ENCODE measurements at regions not wholly inside any gene's neighbourhood (a gene's known extent, or its start where the extent isn't known, plus 50 kb on each side); places are given as distances from the start of the nearest gene placed in this dataset.

DNA sequence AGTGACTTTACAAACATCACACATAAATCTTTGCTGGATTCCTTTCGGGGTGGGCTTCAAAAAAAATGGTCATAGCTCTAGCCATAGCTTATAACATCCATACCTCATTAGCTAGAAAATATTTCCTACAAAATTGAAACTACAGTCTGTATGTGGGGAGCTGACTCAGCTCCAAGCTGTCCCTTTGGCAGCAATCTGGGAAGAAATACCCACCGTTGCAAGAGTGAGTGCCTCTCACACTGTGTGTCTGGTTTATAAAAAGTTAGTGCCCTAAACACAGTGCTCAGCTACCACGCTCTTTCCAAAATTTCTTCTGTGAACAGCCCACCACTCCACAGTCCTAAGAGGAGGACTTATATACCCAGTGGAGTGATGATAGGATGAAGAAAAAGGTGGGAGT is 170.1 kb downstream of the RBM43 start:
- no peak for DNase-seq (ENCODE audit: low read depth, low spot score)
- H3K27ac ChIP-seq: no peak overlapping the region

DNA sequence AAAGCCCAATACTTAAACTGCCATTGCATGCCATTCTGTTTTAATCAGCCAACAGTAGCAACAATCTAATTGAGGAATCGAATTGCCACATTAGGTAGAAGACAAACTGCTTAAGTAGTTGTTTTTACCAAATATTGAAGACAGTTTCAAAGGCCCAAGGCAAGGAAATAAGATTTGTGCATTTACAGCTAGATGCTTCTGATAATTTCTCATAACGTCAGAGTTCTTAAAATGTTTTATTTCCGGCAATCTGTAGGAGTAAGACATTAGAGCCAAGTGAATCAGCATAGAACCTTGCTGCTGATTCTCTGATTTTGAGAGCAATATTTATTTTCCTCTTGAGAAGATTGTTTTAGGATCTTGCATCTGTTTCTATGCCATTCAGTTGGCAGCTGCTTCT is 174.3 kb downstream of the RBM43 start:
- no peak for DNase-seq (ENCODE audit: low read depth, low spot score)
- no peak overlapping the region for H3K27ac ChIP-seq

DNA sequence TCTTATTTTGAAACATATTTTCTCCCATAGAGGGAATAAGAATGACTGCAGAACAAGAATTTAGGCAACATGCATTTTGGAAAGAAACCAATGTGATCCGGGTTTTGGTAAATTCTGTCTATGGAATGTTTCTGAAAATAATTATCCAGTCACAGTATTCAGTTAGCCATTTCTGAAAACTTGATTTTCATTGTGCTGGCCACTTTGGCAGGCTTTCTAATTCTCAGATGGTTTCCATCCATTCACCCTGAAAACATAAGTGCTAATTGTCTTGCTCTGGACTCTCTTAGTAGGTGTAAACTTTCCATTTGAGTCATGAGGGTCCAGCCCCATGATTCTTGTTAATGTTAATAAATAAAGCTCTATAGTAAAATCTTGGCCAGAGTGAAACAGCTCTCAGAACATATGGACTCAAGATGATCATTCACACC is 176.5 kb downstream of the RBM43 start:
- H3K27ac ChIP-seq: no peak overlapping the region
- DNase-seq (ENCODE audit: low read depth, low spot score): no peak

DNA sequence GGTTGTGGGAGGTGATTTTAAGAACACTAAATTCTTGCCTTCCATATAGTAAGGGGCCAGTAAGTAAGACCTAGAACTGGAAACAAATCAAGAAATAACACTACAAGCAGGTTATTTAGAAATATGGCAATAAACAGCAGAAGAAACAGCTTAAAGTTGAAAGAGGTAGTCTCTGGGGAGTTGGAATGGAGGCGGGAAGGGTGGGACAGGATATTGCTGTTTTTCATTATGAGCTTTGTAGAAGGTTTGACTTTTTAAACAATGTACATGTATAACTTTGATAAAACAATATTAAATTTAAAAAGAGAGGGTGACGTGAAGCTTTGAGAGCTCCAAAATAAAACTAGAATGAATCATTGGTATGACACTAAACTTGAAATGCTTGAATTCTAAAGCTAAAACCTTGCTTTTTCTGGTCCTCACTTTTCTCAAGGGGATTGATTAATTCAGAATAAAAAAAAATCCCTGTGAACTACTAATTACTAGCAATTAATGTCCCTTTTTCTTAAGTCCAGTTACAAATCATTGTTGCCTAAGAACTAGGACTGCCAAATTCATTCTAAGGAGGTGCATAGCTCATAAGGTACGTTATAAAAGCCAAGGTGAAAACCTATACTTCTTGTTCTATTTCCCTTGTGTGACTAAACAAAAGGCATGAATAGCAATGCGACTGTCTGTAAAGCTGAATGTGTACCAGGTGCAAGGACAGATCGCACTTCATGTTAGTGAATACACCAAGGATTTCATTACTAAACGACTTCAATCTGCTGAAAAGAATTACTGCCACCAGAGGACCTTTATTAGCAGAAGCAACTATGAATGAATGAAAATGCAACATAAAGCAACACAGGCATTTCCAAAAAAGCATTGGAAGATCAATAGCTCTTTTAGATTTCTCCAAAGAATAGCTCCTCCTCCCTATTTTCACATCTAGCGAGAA is 177.5 kb downstream of the RBM43 start:
- DNase-seq (ENCODE audit: low read depth, low spot score): no peak
- no peak overlapping the region for H3K27ac ChIP-seq

DNA sequence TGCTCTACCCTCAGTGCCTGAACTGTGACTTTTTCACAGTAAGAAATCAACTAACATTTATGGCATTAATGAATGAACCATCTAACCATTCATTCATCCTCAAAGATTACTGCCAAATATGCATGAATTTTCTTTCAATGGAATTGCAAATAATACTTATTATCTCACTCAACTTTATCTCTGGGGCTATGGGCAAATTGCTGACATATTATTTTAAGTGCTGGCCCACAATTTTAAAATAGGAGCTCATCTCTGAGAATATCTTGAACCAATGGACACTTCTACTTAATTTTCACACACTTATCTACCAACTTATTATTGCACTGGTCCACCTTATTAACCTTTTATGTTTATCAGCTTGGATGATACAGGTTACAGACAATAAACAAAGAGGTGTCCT is 182.8 kb downstream of the RBM43 start:
- no peak overlapping the region for H3K27ac ChIP-seq
- DNase-seq (ENCODE audit: low read depth, low spot score): no peak

DNA sequence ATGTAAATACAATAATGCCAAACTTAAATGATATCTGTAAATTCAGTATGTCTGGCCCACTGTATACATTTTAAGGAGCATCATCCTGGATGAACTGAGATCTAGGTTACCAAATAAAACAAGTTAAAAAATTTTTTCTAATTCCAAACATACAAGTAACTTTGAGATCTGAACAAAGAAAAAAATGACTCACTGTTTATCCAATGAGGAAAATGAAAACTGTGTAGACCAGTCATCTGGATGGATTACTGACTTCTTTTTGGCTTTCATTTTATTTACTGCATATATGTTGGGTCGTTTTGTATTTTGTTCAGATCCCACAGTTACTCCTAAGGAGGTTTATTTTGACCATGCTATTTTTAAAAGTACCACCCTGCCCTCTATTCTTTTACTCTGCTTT is 189.8 kb downstream of the RBM43 start:
- DNase-seq (ENCODE audit: low read depth, low spot score): no peak

DNA sequence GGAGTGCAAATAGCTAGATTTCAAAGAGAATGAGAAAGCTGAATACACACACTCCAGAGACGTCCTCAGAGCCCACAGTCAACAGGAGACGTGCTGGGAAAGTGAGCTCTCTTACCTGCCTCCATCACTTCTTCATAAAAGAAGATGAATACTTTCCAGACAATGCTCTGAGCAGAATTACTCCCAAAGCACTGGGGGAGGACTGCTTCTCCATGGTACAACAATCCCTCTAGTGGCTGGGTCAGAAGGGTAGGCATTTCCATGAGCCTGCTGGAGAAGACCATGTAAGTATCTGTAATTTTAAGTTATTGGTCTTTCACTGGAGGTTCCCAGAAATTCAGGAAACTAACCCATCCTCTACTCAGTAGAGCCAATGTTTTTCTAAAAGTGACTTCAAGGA is 190.3 kb downstream of the RBM43 start:
- H3K27ac ChIP-seq: no peak overlapping the region
- DNase-seq (ENCODE audit: low read depth, low spot score): no peak

More for the DNA sequence above, 189.8 kb downstream of the RBM43 start:
- no peak overlapping the region for H3K27ac ChIP-seq

DNA sequence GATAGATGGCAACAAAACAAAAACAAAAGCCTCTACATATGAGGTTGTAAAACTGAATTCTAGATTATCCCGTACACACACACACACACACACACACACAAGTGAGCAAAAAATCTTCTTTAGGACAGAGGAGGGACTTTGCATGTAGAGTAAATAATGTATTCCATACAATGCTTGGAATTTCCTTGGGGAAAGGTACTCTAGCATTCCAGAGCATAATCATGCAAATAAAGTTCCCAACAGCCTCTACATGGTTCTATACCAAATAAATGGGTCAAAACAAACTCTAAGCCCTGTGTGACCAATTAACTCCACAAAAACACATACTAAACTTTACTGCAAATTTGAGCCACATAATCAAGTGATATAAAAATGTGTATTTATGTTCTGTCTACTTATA is 191.4 kb downstream of the RBM43 start:
- H3K27ac ChIP-seq: no peak overlapping the region
- DNase-seq (ENCODE audit: low read depth, low spot score): no peak

DNA sequence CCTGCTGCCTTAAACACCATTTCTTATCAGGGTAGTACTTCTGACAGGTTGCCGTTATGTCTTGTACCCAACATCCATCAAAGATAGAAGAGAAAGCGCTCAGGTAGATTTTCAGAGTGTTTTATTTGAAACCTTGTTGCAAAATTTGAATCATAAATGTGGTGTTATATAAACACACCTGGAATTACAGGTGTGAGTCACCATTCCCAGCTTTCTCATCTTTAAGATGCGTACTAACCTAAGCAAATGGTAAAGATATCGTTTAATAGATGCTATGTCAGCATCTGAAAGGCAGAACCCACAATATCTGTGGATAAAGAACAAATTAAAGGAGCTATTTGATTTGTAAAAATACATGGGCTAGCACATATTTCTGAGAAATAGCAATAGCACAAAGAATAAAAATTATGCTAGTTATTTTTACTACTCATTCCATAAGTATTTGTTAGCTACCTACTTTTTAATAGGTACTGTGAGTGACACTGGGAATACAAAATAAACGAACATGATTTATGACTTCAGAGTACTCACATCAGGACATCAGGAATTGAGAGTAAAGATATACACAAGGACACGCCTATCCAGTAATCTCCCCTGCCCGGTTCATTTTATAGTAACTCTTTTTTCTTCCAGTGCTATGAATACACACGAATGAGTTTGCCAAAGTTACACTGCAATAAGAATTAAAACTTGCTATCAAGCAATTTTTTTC is 193.8 kb downstream of the RBM43 start:
- no peak for DNase-seq (ENCODE audit: low read depth, low spot score)
- H3K27ac ChIP-seq: no peak overlapping the region

DNA sequence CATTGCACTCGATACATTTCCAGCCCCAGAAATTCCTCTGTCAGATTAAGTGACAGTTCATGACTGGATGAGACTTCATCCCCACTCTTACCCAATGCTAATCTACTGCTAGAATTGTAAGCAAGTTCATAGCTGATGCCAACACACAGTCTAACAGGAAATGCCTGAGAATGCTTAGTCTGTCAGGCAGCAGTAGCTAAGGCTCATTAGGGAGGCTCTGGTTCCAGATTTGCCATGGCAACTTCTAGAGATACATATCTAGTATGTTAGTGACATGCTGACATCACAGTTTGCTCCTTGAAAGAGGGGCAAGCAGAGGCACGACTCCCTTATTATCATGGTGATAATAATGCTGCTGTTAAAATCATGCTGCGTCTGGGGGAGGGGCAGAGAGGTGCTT is 198.4 kb downstream of the RBM43 start:
- H3K27ac ChIP-seq: no peak overlapping the region
- peak; percentile 33 for DNase-seq (ENCODE audit: low read depth, low spot score)

DNA sequence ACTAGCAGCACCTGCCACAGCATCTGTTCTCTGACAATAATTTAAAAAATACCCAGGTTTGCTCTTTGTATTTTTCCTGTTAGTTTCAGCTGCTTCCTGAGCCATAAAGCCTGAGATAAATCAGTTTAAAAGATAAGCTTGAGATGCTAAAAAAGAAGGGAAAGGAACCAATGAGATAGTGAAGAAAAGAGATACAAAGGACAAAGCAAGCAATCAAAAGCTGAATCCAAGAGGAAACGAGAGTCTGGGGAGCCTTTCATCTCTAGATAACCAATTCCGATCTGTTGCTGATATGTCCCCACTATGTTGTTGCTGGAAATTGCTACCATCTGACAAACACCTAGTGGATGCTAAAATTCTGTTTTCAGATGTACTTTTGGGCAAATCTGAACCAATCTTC is 201.4 kb downstream of the RBM43 start:
- DNase-seq (ENCODE audit: low read depth, low spot score): no peak
- H3K27ac ChIP-seq: no peak overlapping the region

DNA sequence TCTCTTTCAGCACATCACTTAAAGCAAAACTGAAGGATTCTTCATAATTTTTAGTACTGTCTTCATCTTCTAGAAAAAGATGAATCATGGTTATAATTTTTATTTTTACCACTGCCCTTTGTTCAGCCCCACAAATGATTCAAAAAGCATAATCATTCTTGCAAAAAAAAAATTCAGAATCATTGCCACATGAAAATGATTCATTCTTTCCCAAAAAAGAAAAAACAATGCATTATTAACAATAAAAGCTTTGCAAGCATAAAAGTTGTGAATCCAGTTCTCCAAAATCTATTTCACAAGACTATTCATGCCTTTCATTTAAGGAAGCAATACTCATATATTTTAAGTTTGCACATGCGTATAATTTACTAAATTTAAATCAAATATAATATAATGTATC is 204.8 kb downstream of the RBM43 start:
- no peak for DNase-seq (ENCODE audit: low read depth, low spot score)
- H3K27ac ChIP-seq: no peak overlapping the region

DNA sequence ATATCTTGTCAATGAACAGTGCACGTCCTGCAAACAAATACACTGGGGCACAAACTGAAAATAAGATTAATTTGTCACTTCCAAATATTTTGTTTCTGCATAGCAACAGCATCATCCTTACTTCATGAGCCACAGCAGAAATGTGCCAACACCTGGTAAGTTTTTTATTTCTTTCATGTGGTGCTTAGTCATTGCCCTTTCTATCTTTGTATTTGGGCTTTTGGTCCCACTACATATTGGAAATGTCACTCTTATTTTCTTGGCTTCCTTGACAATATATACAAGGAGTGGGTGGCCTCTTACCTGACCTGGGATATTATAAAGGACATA is 208.0 kb downstream of the RBM43 start:
- peak overlapping the region; percentile 21 for H3K27ac ChIP-seq
- no peak for DNase-seq (ENCODE audit: low read depth, low spot score)

DNA sequence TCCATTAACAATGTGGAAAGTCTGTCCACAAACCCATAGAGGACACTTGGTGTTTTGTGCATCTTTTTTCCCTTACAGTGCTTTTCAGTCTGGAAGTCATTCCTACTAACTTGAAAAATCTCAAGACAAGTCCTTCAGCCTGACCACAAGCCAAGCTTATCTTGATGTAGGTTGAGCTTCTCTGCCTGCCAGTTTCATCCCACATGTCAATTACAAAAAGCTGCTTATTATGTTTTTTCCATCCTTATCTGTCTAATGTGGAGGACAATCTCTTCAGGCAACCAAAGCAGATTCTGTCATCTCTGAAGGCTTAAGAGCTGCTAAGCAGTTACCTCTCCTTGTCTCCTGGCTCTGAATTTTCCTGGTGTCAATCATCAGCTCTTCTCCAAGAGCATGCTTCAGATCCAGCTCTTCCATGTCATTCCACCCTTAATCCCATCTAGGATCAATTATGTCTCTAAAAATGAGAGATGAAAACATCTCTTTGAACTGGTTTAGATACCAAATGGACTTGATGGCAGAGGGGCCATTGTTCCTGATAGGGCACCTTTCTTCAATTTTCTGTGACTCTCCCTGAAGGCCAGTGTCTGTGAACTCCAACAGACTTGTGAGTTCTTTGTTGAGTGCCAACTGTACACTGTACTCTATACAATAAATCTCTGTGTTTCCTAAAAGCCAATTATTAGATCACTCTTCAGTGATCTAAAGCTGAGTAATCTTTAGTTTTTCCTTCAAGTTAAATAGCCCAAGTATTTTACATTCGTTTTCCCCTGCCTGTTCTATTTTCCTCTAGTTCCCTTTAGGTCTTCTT is 208.6 kb downstream of the RBM43 start:
- H3K27ac ChIP-seq: peak overlapping the region; percentile 21
- no peak for DNase-seq (ENCODE audit: low read depth, low spot score)

DNA sequence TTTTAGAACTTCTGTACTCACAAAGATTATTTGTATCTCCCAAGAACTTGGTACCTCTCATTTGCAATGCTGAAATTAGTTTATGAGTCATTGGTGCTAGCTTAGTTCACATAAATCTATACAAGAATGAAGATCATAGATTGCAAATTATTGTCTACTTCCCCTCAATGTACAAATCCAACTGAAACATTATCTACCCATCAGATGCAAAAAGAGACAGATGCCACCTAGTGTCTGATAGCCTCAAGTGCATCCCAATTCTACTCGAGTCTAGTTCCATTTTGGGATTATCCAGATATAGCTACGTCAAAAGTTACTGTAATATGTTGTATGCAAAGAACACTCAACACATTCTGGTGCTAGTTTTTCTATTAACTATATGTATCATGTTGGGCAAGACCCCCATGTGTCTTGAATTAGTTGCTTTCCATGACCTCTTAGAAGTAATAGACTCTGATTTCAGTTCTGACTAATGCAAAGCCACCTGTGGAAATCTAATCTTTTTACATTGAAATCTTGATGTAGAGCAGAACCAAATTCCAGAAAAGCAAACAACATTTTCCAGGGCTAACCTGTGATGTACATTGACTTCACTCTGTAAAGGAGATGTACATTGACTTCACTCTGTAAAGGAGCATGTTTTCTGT is 210.0 kb downstream of the RBM43 start:
- H3K27ac ChIP-seq: no peak overlapping the region
- no peak for DNase-seq (ENCODE audit: low read depth, low spot score)

DNA sequence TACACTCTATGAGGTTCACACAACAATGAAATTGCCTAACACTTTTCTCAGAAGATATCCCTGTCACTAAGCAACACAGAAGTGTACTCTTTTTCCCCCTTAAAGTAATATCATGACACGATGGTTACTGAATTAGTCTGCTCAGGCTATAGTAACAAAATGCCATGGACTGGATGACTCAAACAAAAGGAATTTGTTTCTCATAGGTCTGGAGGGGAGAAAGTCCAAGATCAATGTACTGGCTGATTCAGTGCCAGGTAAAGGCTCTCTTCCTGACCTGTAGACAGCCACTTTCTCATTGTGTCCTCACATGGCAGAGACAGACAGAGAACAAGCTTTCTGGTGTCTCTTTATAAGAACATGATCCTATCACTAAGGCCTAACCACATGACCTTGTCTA is 211.9 kb downstream of the RBM43 start:
- no peak overlapping the region for H3K27ac ChIP-seq
- DNase-seq (ENCODE audit: low read depth, low spot score): peak; percentile 43

DNA sequence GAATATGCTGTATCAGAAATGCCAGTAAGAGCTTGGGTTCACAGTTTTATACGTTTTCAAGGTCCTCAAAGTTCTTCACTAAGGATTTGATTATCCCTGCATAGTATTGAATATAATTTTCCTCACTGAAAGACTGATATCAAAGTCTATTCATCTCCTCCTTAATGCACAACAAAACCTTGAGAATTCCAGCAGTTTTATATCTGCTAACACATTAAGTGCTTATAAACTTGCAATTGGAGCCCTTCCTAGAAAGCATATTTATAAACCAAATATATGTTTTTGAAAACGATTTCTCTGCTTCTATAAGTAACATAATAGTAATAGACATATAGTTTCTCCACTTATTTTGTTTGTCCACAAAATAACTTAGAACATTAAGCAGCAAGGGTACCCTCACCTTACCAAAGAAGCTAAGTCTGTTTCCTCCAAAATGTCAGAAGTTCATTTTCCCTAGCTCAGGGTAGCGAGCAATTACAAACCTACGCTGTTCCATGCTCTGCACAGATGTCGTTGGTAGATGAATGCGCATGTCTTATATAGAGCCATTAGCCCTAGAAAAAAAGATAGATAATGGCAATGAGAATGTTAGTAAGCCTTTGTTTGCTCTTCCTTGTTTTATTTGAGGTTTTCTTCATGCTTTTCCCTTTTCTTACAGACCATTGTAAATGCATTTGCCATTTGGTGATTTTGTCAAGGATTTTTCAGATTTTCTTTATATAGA is 213.2 kb downstream of the RBM43 start:
- DNase-seq (ENCODE audit: low read depth, low spot score): no peak
- no peak overlapping the region for H3K27ac ChIP-seq

DNA sequence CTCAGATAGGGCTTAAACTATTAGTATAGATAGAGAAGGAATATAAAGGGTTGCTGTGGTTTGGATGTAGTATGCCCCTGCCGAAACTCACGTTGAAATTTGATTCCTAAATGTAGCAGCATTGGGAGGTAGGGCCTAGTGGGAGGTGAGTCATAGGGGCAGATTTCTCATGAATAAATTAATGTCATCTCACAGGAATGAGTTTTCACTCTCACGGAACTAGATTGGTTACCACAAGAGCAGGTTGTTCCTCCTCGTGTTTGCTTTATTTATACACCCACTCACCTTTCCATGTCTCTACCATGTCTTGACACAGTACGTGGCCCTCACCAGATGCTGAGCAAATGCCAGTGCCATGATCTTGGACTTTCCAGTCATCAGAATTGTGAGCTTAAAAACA is 218.2 kb downstream of the RBM43 start:
- peak overlapping the region; percentile 37 for H3K27ac ChIP-seq
- DNase-seq (ENCODE audit: low read depth, low spot score): peak; percentile 97

DNA sequence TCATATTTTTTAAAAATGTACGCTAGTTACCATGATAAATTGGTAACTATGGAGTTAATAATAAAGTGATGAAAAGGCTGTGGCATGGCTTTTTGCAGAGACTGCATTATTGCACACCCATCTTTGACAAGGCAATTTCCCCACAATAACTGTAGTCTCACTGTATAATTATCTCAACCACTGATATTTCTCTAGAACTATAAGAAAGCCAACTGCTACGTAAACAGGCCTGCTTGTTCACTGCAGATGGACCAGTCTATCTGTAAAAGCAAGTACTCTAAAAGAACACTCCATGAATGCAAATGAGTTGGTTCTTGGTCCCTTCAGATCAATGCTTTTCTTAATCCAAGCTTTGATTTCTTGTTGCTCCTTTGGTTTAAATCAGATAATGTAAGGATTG is 218.7 kb downstream of the RBM43 start:
- DNase-seq (ENCODE audit: low read depth, low spot score): no peak
- H3K27ac ChIP-seq: peak overlapping the region; percentile 37

DNA sequence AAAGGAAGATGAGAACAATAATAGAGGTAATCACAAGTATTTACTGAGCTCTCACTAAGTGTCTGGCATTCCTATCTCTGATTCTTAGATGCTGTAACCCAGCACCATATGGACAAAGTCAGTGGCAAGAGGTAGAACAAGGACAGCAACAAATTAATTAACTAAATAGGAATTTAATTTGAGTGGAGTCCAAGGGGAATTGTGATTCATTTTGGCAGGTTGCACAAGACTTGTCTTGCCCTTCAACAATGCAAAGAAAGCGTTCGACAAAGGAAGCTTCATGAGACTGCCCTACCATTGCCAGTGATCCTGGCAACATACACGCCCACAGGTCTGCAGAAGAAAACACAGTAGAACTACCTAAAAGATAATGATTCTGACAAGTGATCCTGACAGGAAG is 221.6 kb downstream of the RBM43 start:
- H3K27ac ChIP-seq: peak overlapping the region; percentile 8
- peak; percentile 83 for DNase-seq (ENCODE audit: low read depth, low spot score)
